ENCODE measurements at regions not wholly inside any gene's neighbourhood (a gene's known extent, or its start where the extent isn't known, plus 50 kb on each side); places are given as distances from the start of the nearest gene placed in this dataset.

- TF ChIP-seq, protein P1, sequence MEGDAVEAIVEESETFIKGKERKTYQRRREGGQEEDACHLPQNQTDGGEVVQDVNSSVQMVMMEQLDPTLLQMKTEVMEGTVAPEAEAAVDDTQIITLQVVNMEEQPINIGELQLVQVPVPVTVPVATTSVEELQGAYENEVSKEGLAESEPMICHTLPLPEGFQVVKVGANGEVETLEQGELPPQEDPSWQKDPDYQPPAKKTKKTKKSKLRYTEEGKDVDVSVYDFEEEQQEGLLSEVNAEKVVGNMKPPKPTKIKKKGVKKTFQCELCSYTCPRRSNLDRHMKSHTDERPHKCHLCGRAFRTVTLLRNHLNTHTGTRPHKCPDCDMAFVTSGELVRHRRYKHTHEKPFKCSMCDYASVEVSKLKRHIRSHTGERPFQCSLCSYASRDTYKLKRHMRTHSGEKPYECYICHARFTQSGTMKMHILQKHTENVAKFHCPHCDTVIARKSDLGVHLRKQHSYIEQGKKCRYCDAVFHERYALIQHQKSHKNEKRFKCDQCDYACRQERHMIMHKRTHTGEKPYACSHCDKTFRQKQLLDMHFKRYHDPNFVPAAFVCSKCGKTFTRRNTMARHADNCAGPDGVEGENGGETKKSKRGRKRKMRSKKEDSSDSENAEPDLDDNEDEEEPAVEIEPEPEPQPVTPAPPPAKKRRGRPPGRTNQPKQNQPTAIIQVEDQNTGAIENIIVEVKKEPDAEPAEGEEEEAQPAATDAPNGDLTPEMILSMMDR (IDR thresholded peaks at IDR 0.05), result no peak
- no peaks in the 10 kb centered on the region for H3K27me3 ChIP-seq (replicated peaks; ENCODE audit: insufficient read depth)
- H3K27ac ChIP-seq, result peak overlapping the region; percentile 25 to 61
- no peaks in the 10 kb centered on the region for H3K9me3 ChIP-seq
- no peak for ATAC-seq (ENCODE audit: insufficient number of reproducible peaks, low FRiP score, low read depth)
- no peak overlapping the region for H3K4me3 ChIP-seq
- no peaks in the 10 kb centered on the region for H3K36me3 ChIP-seq
- peaks cover 17 to 43% of the 10 kb centered on the region in 2 donors for H3K4me1 ChIP-seq (ENCODE audit: control insufficient read depth in 1 of 2, low read depth in 2 of 2)
- no peak for DNase-seq (ENCODE audit: low spot score)
These were observed 555.2 kb downstream of the SOX6 start for GRCh38 chr11:15801126-15801525.

GRCh38 chr11:15801616-15802015 lies 554.7 kb downstream of the SOX6 start:
- H3K36me3 ChIP-seq, result no peaks in the 10 kb centered on the region
- DNase-seq (ENCODE audit: low spot score) (no peak), ATAC-seq (ENCODE audit: insufficient number of reproducible peaks, low FRiP score, low read depth) (no peak)
- no peaks in the 10 kb centered on the region for H3K9me3 ChIP-seq
- TF ChIP-seq, protein P1 (IDR thresholded peaks at IDR 0.05), result no peak
- H3K27ac ChIP-seq, result peak overlapping the region; percentile 61 to 63
- H3K27me3 ChIP-seq (replicated peaks; ENCODE audit: insufficient read depth), result no peaks in the 10 kb centered on the region
- H3K4me3 ChIP-seq, result no peak overlapping the region
- peaks cover 22 to 48% of the 10 kb centered on the region in 2 donors for H3K4me1 ChIP-seq (ENCODE audit: control insufficient read depth in 1 of 2, low read depth in 2 of 2)

DNA sequence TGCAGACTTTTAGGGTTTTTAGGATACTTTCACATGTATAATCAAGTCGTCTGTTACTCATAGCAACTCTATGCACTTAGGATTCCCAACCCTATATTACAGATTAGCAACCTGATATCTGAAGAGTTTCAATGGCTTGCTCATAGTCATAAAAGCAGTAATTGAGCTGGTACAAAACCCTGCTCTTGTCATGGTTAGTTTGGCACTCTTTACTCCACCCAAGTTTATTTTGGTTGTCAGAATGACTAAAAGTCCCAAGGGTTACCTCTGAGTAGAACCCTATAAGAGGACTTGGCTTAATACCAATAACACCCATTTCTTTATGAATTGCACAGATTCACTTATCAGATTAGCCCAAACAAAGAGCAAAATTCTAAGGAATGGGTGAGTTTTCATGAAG lies 550.6 kb downstream of the SOX6 start:
- H3K36me3 ChIP-seq, result no peaks in the 10 kb centered on the region
- H3K27me3 ChIP-seq (replicated peaks; ENCODE audit: insufficient read depth), result no peaks in the 10 kb centered on the region
- H3K4me1 ChIP-seq (ENCODE audit: control insufficient read depth in 1 of 2, low read depth in 2 of 2), result peaks cover 22 to 41% of the 10 kb centered on the region in 2 donors
- TF ChIP-seq, protein P1 (IDR thresholded peaks at IDR 0.05), result no peak
- no peak overlapping the region for H3K4me3 ChIP-seq
- DNase-seq (ENCODE audit: low spot score) (no peak), ATAC-seq (ENCODE audit: insufficient number of reproducible peaks, low FRiP score, low read depth) (no peak)
- no peak overlapping the region for H3K27ac ChIP-seq
- H3K9me3 ChIP-seq, result no peaks in the 10 kb centered on the region

DNA sequence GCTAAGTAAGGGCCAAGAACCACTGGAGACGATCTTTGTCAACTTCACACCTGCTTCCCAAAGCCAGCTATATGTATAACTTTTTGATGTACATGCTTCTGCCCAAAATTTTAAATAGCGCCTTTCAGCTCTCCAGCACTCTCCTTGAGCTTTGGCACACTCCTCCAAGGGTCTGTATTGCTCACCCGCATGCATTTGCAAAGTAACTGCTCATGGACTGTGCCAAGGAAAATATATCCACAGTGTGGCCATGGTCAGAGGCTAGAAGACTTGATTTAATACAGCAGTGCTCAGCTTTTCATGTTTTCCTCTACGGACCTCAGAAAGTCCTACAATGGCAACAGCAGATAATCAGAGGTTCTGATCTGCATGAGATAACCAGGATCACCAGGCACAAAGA lies 550.1 kb downstream of the SOX6 start:
- Histone ChIP-seq H3K4me3 (no peak overlapping the region), H3K27ac (no peak overlapping the region), H3K4me1 (ENCODE audit: control insufficient read depth in 1 of 2, low read depth in 2 of 2) (peaks cover 18 to 36% of the 10 kb centered on the region in 2 donors), H3K9me3 (no peaks in the 10 kb centered on the region), H3K36me3 (no peaks in the 10 kb centered on the region), H3K27me3 (replicated peaks; ENCODE audit: insufficient read depth) (no peaks in the 10 kb centered on the region)
- DNase-seq (ENCODE audit: low spot score) (no peak), ATAC-seq (ENCODE audit: insufficient number of reproducible peaks, low FRiP score, low read depth) (no peak)
- TF ChIP-seq, protein P1 (IDR thresholded peaks at IDR 0.05), result no peak

GRCh38 chr11:15807827-15808226 lies 548.5 kb downstream of the SOX6 start:
- DNase-seq (ENCODE audit: low spot score), result no peak
- ATAC-seq (ENCODE audit: insufficient number of reproducible peaks, low FRiP score, low read depth), result no peak
- TF ChIP-seq, protein P1 (IDR thresholded peaks at IDR 0.05), result no peak
- Histone ChIP-seq H3K9me3 (no peaks in the 10 kb centered on the region), H3K4me3 (no peak overlapping the region), H3K36me3 (no peaks in the 10 kb centered on the region), H3K27me3 (replicated peaks; ENCODE audit: insufficient read depth) (no peaks in the 10 kb centered on the region), H3K27ac (no peak overlapping the region), H3K4me1 (ENCODE audit: control insufficient read depth in 1 of 2, low read depth in 2 of 2) (peaks cover 11 to 24% of the 10 kb centered on the region in 2 donors)

Measured in thoracic aorta (tissue), 2 donors.